ENCODE measurements at regions not wholly inside any gene's neighbourhood (a gene's known extent, or its start where the extent isn't known, plus 50 kb on each side); places are given as distances from the start of the nearest gene placed in this dataset.

GRCh38 chr2:129847043-129847442, 132.4 kb upstream of the RAB6C start:
- TF ChIP-seq JUNB (CRISPR knock-in tag; conservative IDR thresholded peaks at IDR 0.05) (no peak), TAF1 (IDR thresholded peaks at IDR 0.05; ENCODE audit: control insufficient read depth, extremely low read depth, insufficient read depth, low read length, severe bottlenecking) (no peak), ZBTB33 (CRISPR knock-in tag; IDR thresholded peaks at IDR 0.05) (no peak), CBFB (CRISPR knock-in tag; IDR thresholded peaks at IDR 0.05) (no peak), NCOA2 (IDR thresholded peaks at IDR 0.05; ENCODE audit: partially characterized antibody in 2 of 2) (no peak)
